ENCODE measurements at regions not wholly inside any gene's neighbourhood (a gene's known extent, or its start where the extent isn't known, plus 50 kb on each side); places are given as distances from the start of the nearest gene placed in this dataset.

- Histone ChIP-seq H3K4me3 (no peak overlapping the region), H3K27ac (no peak overlapping the region), H3K36me3 (ENCODE audit: low read depth, missing control alignments) (no peaks in the 10 kb centered on the region), H3K4me1 (no peaks in the 10 kb centered on the region), H3K27me3 (no peaks in the 10 kb centered on the region), H3K9me3 (no peaks in the 10 kb centered on the region)
- intact Hi-C loops (cut with DNase I; ENCODE audit: low total_unique reads), result no loop called here
- DNase-seq, result no peak
- 79 to 85% methylated on average over 2 of the region's 2 CpGs for WGBS, 2 donors
- TF ChIP-seq POLR2A (IDR thresholded peaks at IDR 0.05) (no peak), CTCF (IDR thresholded peaks at IDR 0.05) (no peak)
Observed at GRCh38 chr2:155675920-155676319, 656.6 kb downstream of the NR4A2 start.

GRCh38 chr2:155665704-155666103 lies 666.8 kb downstream of the NR4A2 start:
- DNase-seq, result no peak
- Histone ChIP-seq H3K27me3 (no peaks in the 10 kb centered on the region), H3K36me3 (ENCODE audit: low read depth, missing control alignments) (no peaks in the 10 kb centered on the region), H3K9me3 (no peaks in the 10 kb centered on the region), H3K4me1 (no peaks in the 10 kb centered on the region), H3K4me3 (no peak overlapping the region), H3K27ac (no peak overlapping the region)
- TF ChIP-seq CTCF (IDR thresholded peaks at IDR 0.05) (no peak), POLR2A (IDR thresholded peaks at IDR 0.05) (no peak)
- intact Hi-C loops (cut with DNase I; ENCODE audit: low total_unique reads), result no loop called here
- 87 to 90% methylated on average over 5 of the region's 5 CpGs for WGBS, 2 donors

- H3K27me3 ChIP-seq, result no peaks in the 10 kb centered on the region
- H3K36me3 ChIP-seq (ENCODE audit: low read depth, missing control alignments), result no peaks in the 10 kb centered on the region
- H3K4me3 ChIP-seq, result no peak overlapping the region
- H3K9me3 ChIP-seq, result no peaks in the 10 kb centered on the region
- intact Hi-C loops (cut with DNase I; ENCODE audit: low total_unique reads), result no loop called here
- TF ChIP-seq POLR2A (IDR thresholded peaks at IDR 0.05) (no peak), CTCF (IDR thresholded peaks at IDR 0.05) (no peak)
- no peak for DNase-seq
- H3K4me1 ChIP-seq, result no peaks in the 10 kb centered on the region
- 77 to 91% methylated on average over 3 of the region's 3 CpGs for WGBS, 2 donors
- H3K27ac ChIP-seq, result no peak overlapping the region
Observed at GRCh38 chr2:155663265-155663664, 669.3 kb downstream of the NR4A2 start.

- DNase-seq, result no peak
- Histone ChIP-seq H3K27ac (no peak overlapping the region), H3K4me1 (no peaks in the 10 kb centered on the region), H3K9me3 (no peaks in the 10 kb centered on the region), H3K36me3 (ENCODE audit: low read depth, missing control alignments) (no peaks in the 10 kb centered on the region), H3K27me3 (no peaks in the 10 kb centered on the region), H3K4me3 (no peak overlapping the region)
- WGBS, 2 donors, result 72 to 83% methylated on average over 4 of the region's 4 CpGs
- intact Hi-C loops (cut with DNase I; ENCODE audit: low total_unique reads), result no loop called here
- TF ChIP-seq CTCF (IDR thresholded peaks at IDR 0.05) (no peak), POLR2A (IDR thresholded peaks at IDR 0.05) (no peak)
Observed at GRCh38 chr2:155662224-155662623, 670.3 kb downstream of the NR4A2 start.

- no peaks in the 10 kb centered on the region for H3K36me3 ChIP-seq (ENCODE audit: low read depth, missing control alignments)
- no peaks in the 10 kb centered on the region for H3K9me3 ChIP-seq
- no peak overlapping the region for H3K4me3 ChIP-seq
- no peaks in the 10 kb centered on the region for H3K4me1 ChIP-seq
- no peak for DNase-seq
- 69 to 72% methylated on average over 1 of the region's 1 CpG for WGBS, 2 donors
- no peak for TF ChIP-seq POLR2A (IDR thresholded peaks at IDR 0.05)
- TF ChIP-seq CTCF (IDR thresholded peaks at IDR 0.05), result no peak
- intact Hi-C loops (cut with DNase I; ENCODE audit: low total_unique reads), result no loop called here
- H3K27ac ChIP-seq, result no peak overlapping the region
- no peaks in the 10 kb centered on the region for H3K27me3 ChIP-seq
Observed at GRCh38 chr2:155653176-155653575, 679.3 kb downstream of the NR4A2 start.

Measured in testis (tissue), 2 donors.